Fibroblast of pulmonary artery (primary cell): ENCODE measurements at regions not wholly inside any gene's neighbourhood (a gene's known extent, or its start where the extent isn't known, plus 50 kb on each side); places are given as distances from the start of the nearest gene placed in this dataset.

ENCODE experiments used
- DNase-seq: peaks from one replicate; pipeline ENCODE4 v3.0.0-alpha.2; 2010; ENCODE audit warnings: low read depth
- H3K4me3 ChIP-seq: replicated peaks from 2 replicates; pipeline ENCODE4 v1.5.1; 2011; ENCODE audit warnings: low read depth, mild to moderate bottlenecking, control low read depth, low read length, moderate library complexity
- CTCF ChIP-seq: IDR thresholded peaks from 2 replicates; pipeline ENCODE4 v1.5.1; 2011; ENCODE audit warnings: mild to moderate bottlenecking, control low read depth, low read length, inconsistent platforms; ENCODE audit errors: missing control alignments

- DNase-seq, result no peak
- TF ChIP-seq CTCF, result no peak
- H3K4me3 ChIP-seq, result no peak overlapping the region
Measured at GRCh38 chr12:93157279-93157678, 220.4 kb upstream of the NUDT4 start.

GRCh38 chr12:93158065-93158843 lies 219.5 kb upstream of the NUDT4 start:
- TF ChIP-seq CTCF, result no peak
- DNase-seq, result no peak
- no peak overlapping the region for H3K4me3 ChIP-seq

GRCh38 chr12:93163260-93164036 lies 214.3 kb upstream of the NUDT4 start:
- no peak for DNase-seq

GRCh38 chr12:93164103-93164880 lies 213.4 kb upstream of the NUDT4 start:
- no peak for DNase-seq
- no peak overlapping the region for H3K4me3 ChIP-seq
- no peak for TF ChIP-seq CTCF

More at GRCh38 chr12:93163260-93164036, 214.3 kb upstream of the NUDT4 start:
- no peak for TF ChIP-seq CTCF
- no peak overlapping the region for H3K4me3 ChIP-seq

GRCh38 chr12:93165384-93165932 lies 212.3 kb upstream of the NUDT4 start:
- TF ChIP-seq CTCF, result no peak
- H3K4me3 ChIP-seq, result no peak overlapping the region
- DNase-seq, result no peak

GRCh38 chr12:93166541-93167307 lies 211.0 kb upstream of the NUDT4 start:
- TF ChIP-seq CTCF, result no peak
- H3K4me3 ChIP-seq, result no peak overlapping the region
- DNase-seq, result no peak
